Breast epithelium (tissue), 4 donors: ENCODE measurements at regions not wholly inside any gene's neighbourhood (a gene's known extent, or its start where the extent isn't known, plus 50 kb on each side); places are given as distances from the start of the nearest gene placed in this dataset.

Experiments
- DNase-seq, 2 donors: peaks; one replicate each; pipeline ENCODE4 v3.0.0-alpha.2; 2019; ENCODE audit warnings: low spot score in 2 of 2
- H3K27ac ChIP-seq, 2 donors: fragments of 200-600 bp; sonication (generic) in 1 of 2; one replicate each; pipeline ENCODE4 v1.5.1; 2016 to 2019; ENCODE audit warnings: mild to moderate bottlenecking in 1 of 2
- H3K27me3 ChIP-seq, 2 donors: fragments of 200-600 bp; sonication (generic) in 1 of 2; one replicate each; pipeline versions ENCODE4 v1.5.1 to v1.6.0; 2017 to 2019; ENCODE audit warnings: control low read depth in 1 of 2, mild to moderate bottlenecking in 1 of 2
- H3K36me3 ChIP-seq: fragments of 200-600 bp; one replicate; pipeline ENCODE4 v1.5.1; 2019
- H3K4me1 ChIP-seq, 2 donors: fragments of 200-600 bp; sonication (generic); one replicate each; pipeline ENCODE4 v1.5.1; 2016 to 2019; ENCODE audit warnings: control low read depth in 1 of 2
- H3K4me3 ChIP-seq, 3 donors: fragments of 200-600 bp; sonication (generic); 1 replicate in 2 of 3; 2 replicates in 1 of 3; pipeline ENCODE4 v1.5.1; 2016 to 2019; ENCODE audit warnings: mild to moderate bottlenecking in 3 of 3, moderate library complexity in 2 of 3
- H3K9me3 ChIP-seq, 2 donors: fragments of 200-600 bp; sonication (generic) in 1 of 2; one replicate each; pipeline ENCODE4 v1.5.1; 2016 to 2019; ENCODE audit warnings: control low read depth in 1 of 2
- POLR2A ChIP-seq: fragments of 450-650 bp; IDR thresholded peaks from one replicate; pipeline ENCODE4 v1.6.1; 2016; ENCODE audit warnings: antibody characterized with exemption, mild to moderate bottlenecking, moderate library complexity
- POLR2AphosphoS5 ChIP-seq, 3 donors: sonication (generic); formaldehyde crosslinking; IDR thresholded peaks; one replicate each; pipeline ENCODE4 v1.6.1; 2017; ENCODE audit warnings: antibody characterized with exemption in 3 of 3
- intact Hi-C: fragments of 100-400 bp; cut with DNase I; formaldehyde crosslinking; loops from one replicate; pipeline ENCODE4 v1.15.1; 2023; ENCODE audit warnings: low total_unique reads
- TF ChIP-seq, protein P1 (sequence below), 3 donors: fragments of 450-650 bp; IDR thresholded peaks; one replicate each; pipeline ENCODE4 v1.5.1; 2016 to 2017; ENCODE audit warnings: antibody characterized with exemption in 3 of 3, mild to moderate bottlenecking in 3 of 3, moderate library complexity in 3 of 3

DNA sequence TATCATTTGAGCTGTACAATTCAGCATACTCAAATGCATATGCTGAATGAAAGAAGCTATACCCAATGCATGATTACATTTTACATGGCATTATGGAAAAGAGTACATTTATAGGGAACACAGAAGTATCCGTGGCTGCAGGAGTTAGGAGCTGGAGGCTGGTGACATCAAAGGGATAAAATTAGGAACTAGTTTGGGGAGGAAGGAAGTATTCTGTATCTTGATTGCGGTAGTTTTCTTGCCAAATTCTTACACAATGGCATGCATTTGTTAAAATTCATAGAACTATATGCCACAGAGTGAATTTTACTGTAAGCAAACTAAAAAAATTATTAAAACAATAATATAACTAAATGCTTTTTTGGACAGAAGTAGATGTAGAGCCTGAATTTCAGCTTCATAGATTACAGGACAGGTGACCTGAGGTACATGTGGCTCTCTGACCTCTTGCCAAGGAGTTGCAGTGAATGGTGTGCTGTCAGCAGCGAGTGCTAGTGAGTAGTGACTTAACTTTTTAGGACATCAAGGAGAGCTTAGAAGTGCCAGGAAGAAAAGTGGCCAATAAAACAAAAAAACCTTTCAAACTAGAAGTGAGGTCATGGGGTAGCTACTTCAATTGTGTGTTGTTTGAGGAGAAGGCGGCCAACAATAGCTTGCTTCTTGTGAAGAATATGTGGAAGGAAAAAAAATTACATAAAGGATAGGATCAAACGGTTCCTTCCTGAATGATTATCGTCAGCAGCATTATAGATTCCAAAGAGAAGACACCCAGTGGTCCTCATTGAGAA, 514.9 kb upstream of the CLINT1 start:
- TF ChIP-seq POLR2A (no peak), POLR2AphosphoS5 (IDR thresholded peaks at IDR 0.05) (no peak)
- TF ChIP-seq, protein P1, sequence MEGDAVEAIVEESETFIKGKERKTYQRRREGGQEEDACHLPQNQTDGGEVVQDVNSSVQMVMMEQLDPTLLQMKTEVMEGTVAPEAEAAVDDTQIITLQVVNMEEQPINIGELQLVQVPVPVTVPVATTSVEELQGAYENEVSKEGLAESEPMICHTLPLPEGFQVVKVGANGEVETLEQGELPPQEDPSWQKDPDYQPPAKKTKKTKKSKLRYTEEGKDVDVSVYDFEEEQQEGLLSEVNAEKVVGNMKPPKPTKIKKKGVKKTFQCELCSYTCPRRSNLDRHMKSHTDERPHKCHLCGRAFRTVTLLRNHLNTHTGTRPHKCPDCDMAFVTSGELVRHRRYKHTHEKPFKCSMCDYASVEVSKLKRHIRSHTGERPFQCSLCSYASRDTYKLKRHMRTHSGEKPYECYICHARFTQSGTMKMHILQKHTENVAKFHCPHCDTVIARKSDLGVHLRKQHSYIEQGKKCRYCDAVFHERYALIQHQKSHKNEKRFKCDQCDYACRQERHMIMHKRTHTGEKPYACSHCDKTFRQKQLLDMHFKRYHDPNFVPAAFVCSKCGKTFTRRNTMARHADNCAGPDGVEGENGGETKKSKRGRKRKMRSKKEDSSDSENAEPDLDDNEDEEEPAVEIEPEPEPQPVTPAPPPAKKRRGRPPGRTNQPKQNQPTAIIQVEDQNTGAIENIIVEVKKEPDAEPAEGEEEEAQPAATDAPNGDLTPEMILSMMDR (IDR thresholded peaks at IDR 0.05) = no peak
- DNase-seq = no peak
- Histone ChIP-seq H3K9me3 (no peaks in the 10 kb centered on the region), H3K27me3 (no peaks in the 10 kb centered on the region), H3K4me1 (peaks cover 0 to 4% of the 10 kb centered on the region in 2 donors), H3K36me3 (no peaks in the 10 kb centered on the region), H3K4me3 (no peak overlapping the region), H3K27ac (no peak overlapping the region)
- intact Hi-C loops = no loop called here

GRCh38 chr5:158369241-158369640, 510.3 kb upstream of the CLINT1 start:
- no peak overlapping the region for H3K27ac ChIP-seq
- DNase-seq = no peak
- intact Hi-C loops = no loop called here
- TF ChIP-seq, protein P1 (IDR thresholded peaks at IDR 0.05) = no peak
- TF ChIP-seq POLR2AphosphoS5 (IDR thresholded peaks at IDR 0.05) (no peak), POLR2A (no peak)
- no peaks in the 10 kb centered on the region for H3K36me3 ChIP-seq
- no peaks in the 10 kb centered on the region for H3K9me3 ChIP-seq
- H3K27me3 ChIP-seq = no peaks in the 10 kb centered on the region
- H3K4me3 ChIP-seq = no peak overlapping the region
- H3K4me1 ChIP-seq = peaks cover 0 to 4% of the 10 kb centered on the region in 2 donors

DNA sequence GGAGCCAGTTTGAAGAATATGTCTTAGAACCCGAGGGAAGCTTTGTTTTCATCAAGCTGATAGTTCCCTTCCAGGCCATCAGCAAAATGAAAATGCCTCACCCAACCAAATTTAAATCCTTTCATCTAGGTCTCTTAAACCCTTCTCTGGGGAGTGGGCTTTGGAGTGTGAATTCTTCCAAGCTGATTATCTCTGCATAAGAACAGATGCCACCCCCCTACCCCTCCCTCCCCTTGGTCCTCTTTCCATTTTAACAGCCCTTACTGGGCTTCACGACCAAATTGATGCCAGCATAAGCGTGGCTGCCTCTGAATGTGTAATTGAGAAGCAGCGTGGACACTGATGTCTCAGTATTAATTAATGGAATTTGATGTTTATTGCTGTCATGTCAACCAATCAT, 509.7 kb upstream of the CLINT1 start:
- Histone ChIP-seq H3K27ac (no peak overlapping the region), H3K4me1 (peaks cover 0 to 2% of the 10 kb centered on the region in 2 donors), H3K9me3 (no peaks in the 10 kb centered on the region), H3K4me3 (no peak overlapping the region), H3K36me3 (no peaks in the 10 kb centered on the region), H3K27me3 (no peaks in the 10 kb centered on the region)
- intact Hi-C loops = no loop called here
- TF ChIP-seq POLR2AphosphoS5 (IDR thresholded peaks at IDR 0.05) = no peak
- TF ChIP-seq POLR2A = no peak
- TF ChIP-seq, protein P1 (IDR thresholded peaks at IDR 0.05) = no peak
- DNase-seq = no peak

- Histone ChIP-seq H3K4me1 (no peaks in the 10 kb centered on the region), H3K27me3 (no peaks in the 10 kb centered on the region), H3K9me3 (no peaks in the 10 kb centered on the region), H3K36me3 (no peaks in the 10 kb centered on the region), H3K27ac (no peak overlapping the region), H3K4me3 (no peak overlapping the region)
- intact Hi-C loops = no loop called here
- DNase-seq = no peak
- TF ChIP-seq POLR2A (no peak), POLR2AphosphoS5 (IDR thresholded peaks at IDR 0.05) (no peak)
- TF ChIP-seq, protein P1 (IDR thresholded peaks at IDR 0.05) = no peak
Observed at GRCh38 chr5:158364367-158364766, 505.4 kb upstream of the CLINT1 start.

GRCh38 chr5:158354958-158355357, 496.0 kb upstream of the CLINT1 start:
- intact Hi-C loops = no loop called here
- Histone ChIP-seq H3K4me1 (no peaks in the 10 kb centered on the region), H3K36me3 (no peaks in the 10 kb centered on the region), H3K9me3 (no peaks in the 10 kb centered on the region), H3K4me3 (no peak overlapping the region), H3K27me3 (no peaks in the 10 kb centered on the region), H3K27ac (no peak overlapping the region)
- TF ChIP-seq, protein P1 (IDR thresholded peaks at IDR 0.05) = no peak
- TF ChIP-seq POLR2A (no peak), POLR2AphosphoS5 (IDR thresholded peaks at IDR 0.05) (no peak)
- DNase-seq = no peak
